ENCODE measurements at regions not wholly inside any gene's neighbourhood (a gene's known extent, or its start where the extent isn't known, plus 50 kb on each side); places are given as distances from the start of the nearest gene placed in this dataset.
A peak's percentile ranks its signal among the peaks of the same experiment; 100 is the strongest.

DNA sequence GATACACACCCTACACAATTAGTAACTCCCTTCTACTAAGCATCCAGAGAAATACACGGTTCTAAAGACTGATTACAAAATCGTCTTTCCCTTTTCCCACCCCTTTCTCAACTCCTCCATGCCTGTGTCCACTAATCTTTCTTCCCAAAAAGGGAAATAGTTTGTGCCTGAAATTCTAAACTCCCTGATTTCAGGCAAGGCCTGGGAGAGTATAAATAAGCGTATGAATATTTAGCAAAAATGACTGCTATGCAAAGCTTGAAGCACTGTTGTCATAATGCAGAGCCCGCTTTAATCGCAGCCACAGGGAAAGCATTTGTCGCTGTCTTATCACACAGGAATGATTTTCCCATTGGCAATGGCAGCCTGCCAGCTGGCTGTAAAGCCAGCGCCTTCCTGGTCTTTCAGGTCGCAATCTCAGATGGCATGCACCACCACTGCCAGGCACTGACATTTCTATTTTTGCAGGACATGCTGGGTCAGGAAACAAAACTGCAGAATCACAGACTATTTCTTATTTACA is 142.9 kb upstream of the PCGF5 start:
- no peaks in the 10 kb centered on the region for H3K9me3 ChIP-seq
- H4K20me1 ChIP-seq (ENCODE audit: insufficient read depth) = no peaks in the 10 kb centered on the region
- peak overlapping the region; percentile 11 to 62; a peak in 1 of 4 replicates for H3K27ac ChIP-seq (ENCODE audit: low read depth in 2 of 2, low read length in 1 of 2)
- peak overlapping the region; percentile 66 for H2AFZ ChIP-seq (ENCODE audit: low read depth)
- H3K27me3 ChIP-seq (ENCODE audit: insufficient read depth) = no peaks in the 10 kb centered on the region
- peak; percentile 68 for DNase-seq
- POLR2A ChIA-PET = no interaction called here
- CTCF ChIA-PET = interaction anchor here (1.0 to 3.3 kb wide), 8 partner anchors 11 to 173 kb away, joined by 3 to 16 read pairs (median 7); no protein-coding TSS in a partner anchor
- H3K4me3 ChIP-seq (ENCODE audit: low read depth in 2 of 2, low read length in 1 of 2) = peak overlapping the region in 1 of 2 experiments; percentile 12; a peak in 1 of 4 replicates
- 4% methylated on average over 8 of the region's 8 CpGs for WGBS (ENCODE audit: low lambda C conversion rate)
- H3K4me2 ChIP-seq = peak overlapping the region; percentile 53
- H3K36me3 ChIP-seq (replicated peaks in 1 of 2; ENCODE audit: control insufficient read depth in 1 of 2, insufficient read depth in 2 of 2, low read length in 1 of 2) = no peaks in the 10 kb centered on the region
- H3K79me2 ChIP-seq (ENCODE audit: insufficient read depth) = no peaks in the 10 kb centered on the region
- peaks cover 0 to 15% of the 10 kb centered on the region in 2 experiments; a peak in 2 of 4 replicates for H3K4me1 ChIP-seq (ENCODE audit: control insufficient read depth in 1 of 2, insufficient read depth in 2 of 2, low read depth in 1 of 2, low read length in 1 of 2)
- H3K9ac ChIP-seq = peak overlapping the region; percentile 10; the same call in 1 of the 2 replicates
- H3F3A ChIP-seq (replicated peaks; ENCODE audit: insufficient read depth) = no peaks in the 10 kb centered on the region
- H3K9me2 ChIP-seq = no peaks in the 10 kb centered on the region
- TF ChIP-seq CHD2 (IDR thresholded peaks at IDR 0.05; ENCODE audit: low read length, partially characterized antibody) = peak; percentile 83
- no peak for TF ChIP-seq ZBTB33 (IDR thresholded peaks at IDR 0.05; ENCODE audit: borderline replicate concordance, low read depth)
- no peak for TF ChIP-seq FOSL2 (IDR thresholded peaks at IDR 0.05; ENCODE audit: borderline replicate concordance, low read depth)
- TF ChIP-seq IRF3 (IDR thresholded peaks at IDR 0.05; ENCODE audit: low read depth, low read length) = no peak
- 0 out of 2 replicates have a peak, but pooled peaks have one; percentile 16 for TF ChIP-seq TEAD4 (IDR thresholded peaks at IDR 0.05; ENCODE audit: borderline replicate concordance, insufficient read depth)
- peak in 1 of 2 experiments; percentile 89; a peak in 2 of 4 replicates for TF ChIP-seq EP300 (IDR thresholded peaks at IDR 0.05; ENCODE audit: borderline replicate concordance in 1 of 2, low read depth in 1 of 2, low read length in 1 of 2)
- peak; percentile 85 for TF ChIP-seq NFIC (IDR thresholded peaks at IDR 0.05; ENCODE audit: borderline replicate concordance)
- no peak for TF ChIP-seq RFX5 (IDR thresholded peaks at IDR 0.05; ENCODE audit: low read length)
- TF ChIP-seq POLR2AphosphoS5 (IDR thresholded peaks at IDR 0.05; ENCODE audit: low read depth, low read length) = no peak
- TF ChIP-seq JUND (IDR thresholded peaks at IDR 0.05) = peak; percentile 14; the same call in 1 of the 2 replicates
- TF ChIP-seq RCOR1 (IDR thresholded peaks at IDR 0.05; ENCODE audit: low read length) = peak; percentile 97
- TF ChIP-seq SIN3A (IDR thresholded peaks at IDR 0.05; ENCODE audit: borderline replicate concordance, low read depth, low read length) = no peak
- TF ChIP-seq, protein P1, sequence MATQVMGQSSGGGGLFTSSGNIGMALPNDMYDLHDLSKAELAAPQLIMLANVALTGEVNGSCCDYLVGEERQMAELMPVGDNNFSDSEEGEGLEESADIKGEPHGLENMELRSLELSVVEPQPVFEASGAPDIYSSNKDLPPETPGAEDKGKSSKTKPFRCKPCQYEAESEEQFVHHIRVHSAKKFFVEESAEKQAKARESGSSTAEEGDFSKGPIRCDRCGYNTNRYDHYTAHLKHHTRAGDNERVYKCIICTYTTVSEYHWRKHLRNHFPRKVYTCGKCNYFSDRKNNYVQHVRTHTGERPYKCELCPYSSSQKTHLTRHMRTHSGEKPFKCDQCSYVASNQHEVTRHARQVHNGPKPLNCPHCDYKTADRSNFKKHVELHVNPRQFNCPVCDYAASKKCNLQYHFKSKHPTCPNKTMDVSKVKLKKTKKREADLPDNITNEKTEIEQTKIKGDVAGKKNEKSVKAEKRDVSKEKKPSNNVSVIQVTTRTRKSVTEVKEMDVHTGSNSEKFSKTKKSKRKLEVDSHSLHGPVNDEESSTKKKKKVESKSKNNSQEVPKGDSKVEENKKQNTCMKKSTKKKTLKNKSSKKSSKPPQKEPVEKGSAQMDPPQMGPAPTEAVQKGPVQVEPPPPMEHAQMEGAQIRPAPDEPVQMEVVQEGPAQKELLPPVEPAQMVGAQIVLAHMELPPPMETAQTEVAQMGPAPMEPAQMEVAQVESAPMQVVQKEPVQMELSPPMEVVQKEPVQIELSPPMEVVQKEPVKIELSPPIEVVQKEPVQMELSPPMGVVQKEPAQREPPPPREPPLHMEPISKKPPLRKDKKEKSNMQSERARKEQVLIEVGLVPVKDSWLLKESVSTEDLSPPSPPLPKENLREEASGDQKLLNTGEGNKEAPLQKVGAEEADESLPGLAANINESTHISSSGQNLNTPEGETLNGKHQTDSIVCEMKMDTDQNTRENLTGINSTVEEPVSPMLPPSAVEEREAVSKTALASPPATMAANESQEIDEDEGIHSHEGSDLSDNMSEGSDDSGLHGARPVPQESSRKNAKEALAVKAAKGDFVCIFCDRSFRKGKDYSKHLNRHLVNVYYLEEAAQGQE (IDR thresholded peaks at IDR 0.05; ENCODE audit: low read depth, low read length) = no peak
- no peak for TF ChIP-seq YY1 (IDR thresholded peaks at IDR 0.05; ENCODE audit: low read depth)
- TF ChIP-seq GATA2 (CRISPR knock-in tag; IDR thresholded peaks at IDR 0.05) = peak; percentile 91
- no peak for TF ChIP-seq NRF1 (IDR thresholded peaks at IDR 0.05; ENCODE audit: low read depth, low read length)
- TF ChIP-seq FOXJ3 (CRISPR knock-in tag; IDR thresholded peaks at IDR 0.05) = peak; percentile 85
- TF ChIP-seq PBX3 (IDR thresholded peaks at IDR 0.05) = peak; percentile 32
- TF ChIP-seq RXRA (IDR thresholded peaks at IDR 0.05; ENCODE audit: borderline replicate concordance, low read depth) = no peak
- TF ChIP-seq MXI1 (IDR thresholded peaks at IDR 0.05; ENCODE audit: low read depth, low read length) = peak; percentile 94
- TF ChIP-seq MAX (IDR thresholded peaks at IDR 0.05; ENCODE audit: low read depth) = no peak
- TF ChIP-seq TCF12 (IDR thresholded peaks at IDR 0.05) = peak; percentile 54
- TF ChIP-seq RAD21 (IDR thresholded peaks at IDR 0.05; ENCODE audit: low read length) = peak; percentile 45

All from SK-N-SH (cell line).